BLaER1 (cell line): ENCODE measurements at regions not wholly inside any gene's neighbourhood (a gene's known extent, or its start where the extent isn't known, plus 50 kb on each side); places are given as distances from the start of the nearest gene placed in this dataset.
"Not testable (repeated sequence)": the region's sequence is repeated elsewhere in the genome, so short reads cannot be mapped to it uniquely, and the experiment has no call there.

Experiments used
- H3K27ac ChIP-seq: shearing (Covaris generic); formaldehyde crosslinking; 2 replicates; pipeline ENCODE4 v1.8.1; 2022
- H3K27me3 ChIP-seq: shearing (Covaris generic); formaldehyde crosslinking; 2 replicates; pipeline ENCODE4 v1.8.1; 2022
- H3K36me3 ChIP-seq: shearing (Covaris generic); formaldehyde crosslinking; 2 replicates; pipeline ENCODE4 v1.8.1; 2022
- H3K4me1 ChIP-seq: shearing (Covaris generic); formaldehyde crosslinking; 2 replicates; pipeline ENCODE4 v1.8.1; 2022
- H3K4me2 ChIP-seq: shearing (Covaris generic); formaldehyde crosslinking; 2 replicates; pipeline ENCODE4 v1.8.1; 2022
- H3K4me3 ChIP-seq: shearing (Covaris generic); formaldehyde crosslinking; 2 replicates; pipeline ENCODE4 v1.8.1; 2022
- H3K9ac ChIP-seq: shearing (Covaris generic); formaldehyde crosslinking; 2 replicates; pipeline ENCODE4 v1.8.1; 2022
- H3K9me3 ChIP-seq: shearing (Covaris generic); formaldehyde crosslinking; 2 replicates; pipeline ENCODE4 v1.8.1; 2022
- H4K20me1 ChIP-seq: shearing (Covaris generic); formaldehyde crosslinking; 2 replicates; pipeline ENCODE4 v1.8.1; 2022
- Cebpa-rat ChIP-seq: shearing (Covaris generic); IDR thresholded peaks from 2 replicates; pipeline ENCODE4 v1.8.1; 2022

DNA sequence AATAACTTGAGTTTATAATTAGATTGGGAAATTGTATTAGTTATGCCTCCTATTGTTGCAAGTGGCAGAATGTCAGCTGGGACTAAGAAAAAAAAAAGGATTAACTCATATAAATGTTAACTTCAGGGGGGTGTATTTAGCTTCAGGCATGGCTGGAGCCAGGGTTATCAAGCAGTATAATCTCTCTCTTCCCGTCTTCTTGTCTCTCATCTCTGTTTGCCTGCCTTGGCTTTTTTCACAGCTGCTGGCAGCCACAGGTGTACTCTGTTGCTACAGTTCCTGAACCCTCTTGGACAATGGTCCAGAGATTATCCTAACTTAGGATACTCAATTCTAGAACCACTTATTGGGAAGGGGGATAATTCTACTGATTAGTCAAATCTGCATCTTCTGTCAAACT, 370.7 kb upstream of the MEX3C start:
- no peak overlapping the region for H3K4me2 ChIP-seq
- peaks cover 11% of the 10 kb centered on the region for H3K4me1 ChIP-seq
- TF ChIP-seq Cebpa-rat: no peak
- no peaks in the 10 kb centered on the region for H3K27me3 ChIP-seq
- H3K27ac ChIP-seq: no peak overlapping the region
- H4K20me1 ChIP-seq: no peaks in the 10 kb centered on the region
- H3K9me3 ChIP-seq: no peaks in the 10 kb centered on the region
- no peaks in the 10 kb centered on the region for H3K36me3 ChIP-seq
- H3K4me3 ChIP-seq: no peak overlapping the region
- H3K9ac ChIP-seq: no peak overlapping the region

- H3K27me3 ChIP-seq: no peaks in the 10 kb centered on the region
These were observed 371.7 kb upstream of the MEX3C start for GRCh38 chr18:51569153-51569552.

DNA sequence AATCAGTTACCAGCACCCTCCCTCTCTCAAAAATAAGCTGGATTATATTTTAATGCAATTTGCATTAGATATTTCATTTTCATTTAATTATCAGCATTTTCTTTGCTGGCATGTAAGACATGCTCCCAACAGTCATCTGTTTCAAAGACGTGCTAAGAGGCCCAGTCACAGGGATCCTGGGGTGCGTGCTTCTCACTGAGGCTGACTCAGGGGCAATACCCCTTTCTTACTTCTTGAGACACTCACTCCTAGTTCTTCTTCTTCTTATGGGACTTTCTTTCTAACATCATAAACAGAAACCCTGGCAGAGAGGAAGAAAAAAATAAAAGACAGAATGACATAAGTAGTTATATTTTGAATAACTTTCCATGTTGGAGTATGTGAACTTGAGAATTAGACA, 372.1 kb upstream of the MEX3C start:
- Histone ChIP-seq H3K27me3 (no peaks in the 10 kb centered on the region), H3K9ac (no peak overlapping the region), H3K36me3 (no peaks in the 10 kb centered on the region)

More at GRCh38 chr18:51569153-51569552, 371.7 kb upstream of the MEX3C start:
- H3K9me3 ChIP-seq: no peaks in the 10 kb centered on the region
- peaks cover 1% of the 10 kb centered on the region; the same call in 1 of the 2 replicates for H3K4me1 ChIP-seq
- no peak overlapping the region for H3K9ac ChIP-seq
- no peak overlapping the region for H3K27ac ChIP-seq
- no peaks in the 10 kb centered on the region for H4K20me1 ChIP-seq
- TF ChIP-seq Cebpa-rat: no peak
- no peaks in the 10 kb centered on the region for H3K36me3 ChIP-seq
- no peak overlapping the region for H3K4me2 ChIP-seq
- no peak overlapping the region for H3K4me3 ChIP-seq

DNA sequence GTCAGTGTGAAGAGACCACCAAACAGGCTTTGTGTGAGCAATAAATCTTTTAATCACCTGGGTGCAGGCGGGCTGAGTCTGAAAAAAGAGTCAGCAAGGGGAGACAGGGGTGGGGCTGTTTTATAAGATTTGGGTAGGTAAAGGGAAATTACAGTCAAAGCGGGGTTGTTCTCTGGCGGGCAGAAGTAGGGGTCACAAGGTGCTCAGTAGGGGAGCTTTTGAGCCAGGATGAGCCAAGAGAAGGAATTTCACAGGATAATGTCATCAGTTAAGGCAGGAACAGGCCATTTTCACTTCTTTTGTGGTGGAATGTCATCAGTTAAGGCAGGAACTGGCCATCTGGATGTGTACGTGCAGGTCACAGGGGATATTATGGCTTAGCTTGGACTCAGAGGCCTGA, 372.6 kb upstream of the MEX3C start:
- not testable (repeated sequence) for H3K27me3 ChIP-seq, H3K4me3 ChIP-seq, H3K4me1 ChIP-seq, H3K36me3 ChIP-seq, H3K9me3 ChIP-seq, H3K9ac ChIP-seq, H3K4me2 ChIP-seq, H4K20me1 ChIP-seq, H3K27ac ChIP-seq

More for the DNA sequence above, 372.1 kb upstream of the MEX3C start:
- Histone ChIP-seq H4K20me1 (no peaks in the 10 kb centered on the region), H3K4me2 (no peak overlapping the region), H3K9me3 (no peaks in the 10 kb centered on the region), H3K27ac (no peak overlapping the region), H3K4me1 (no peaks in the 10 kb centered on the region), H3K4me3 (no peak overlapping the region)
- no peak for TF ChIP-seq Cebpa-rat

DNA sequence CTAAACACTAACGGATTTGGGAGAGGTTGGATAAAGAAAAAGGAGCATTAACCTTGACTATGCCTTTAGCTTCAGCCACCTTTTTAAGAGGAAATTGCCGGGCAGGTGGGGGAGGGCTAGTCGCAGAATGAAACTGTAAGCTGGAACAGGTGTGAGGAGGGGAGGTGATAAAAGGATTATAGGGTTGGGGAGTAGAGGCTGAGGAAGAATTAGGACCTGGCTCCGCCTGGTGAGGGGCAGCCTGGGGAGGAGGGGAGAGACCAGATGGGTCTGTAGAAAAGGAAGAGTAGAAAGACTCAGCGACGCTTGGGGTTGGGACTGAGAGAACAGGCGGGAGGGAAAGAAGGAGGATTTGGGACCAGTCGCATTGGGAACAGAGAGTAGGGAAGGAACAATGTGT, 376.4 kb upstream of the MEX3C start:
- not testable (repeated sequence) for H3K9me3 ChIP-seq, H3K27me3 ChIP-seq, H3K4me2 ChIP-seq, H3K4me3 ChIP-seq, H3K27ac ChIP-seq, H3K4me1 ChIP-seq, H4K20me1 ChIP-seq, H3K36me3 ChIP-seq, H3K9ac ChIP-seq

GRCh38 chr18:51575171-51575570, 377.7 kb upstream of the MEX3C start:
- Histone ChIP-seq H3K27me3 (no peaks in the 10 kb centered on the region), H3K4me3 (no peak overlapping the region), H3K4me1 (no peaks in the 10 kb centered on the region), H4K20me1 (no peaks in the 10 kb centered on the region), H3K27ac (no peak overlapping the region), H3K36me3 (no peaks in the 10 kb centered on the region), H3K9ac (no peak overlapping the region), H3K4me2 (no peak overlapping the region), H3K9me3 (peaks cover 5% of the 10 kb centered on the region; the same call in 1 of the 2 replicates)
- TF ChIP-seq Cebpa-rat: no peak

GRCh38 chr18:51578406-51578980, 381.0 kb upstream of the MEX3C start:
- peaks cover 5% of the 10 kb centered on the region; the same call in 1 of the 2 replicates for H3K9me3 ChIP-seq
- peaks cover 10% of the 10 kb centered on the region for H3K4me1 ChIP-seq
- H3K4me2 ChIP-seq: no peak overlapping the region
- no peak for TF ChIP-seq Cebpa-rat
- H3K4me3 ChIP-seq: no peak overlapping the region
- no peaks in the 10 kb centered on the region for H3K36me3 ChIP-seq
- H4K20me1 ChIP-seq: no peaks in the 10 kb centered on the region
- H3K27me3 ChIP-seq: no peaks in the 10 kb centered on the region
- H3K27ac ChIP-seq: no peak overlapping the region
- no peak overlapping the region for H3K9ac ChIP-seq

GRCh38 chr18:51580580-51580979, 383.1 kb upstream of the MEX3C start:
- peaks cover 30% of the 10 kb centered on the region for H3K4me1 ChIP-seq
- H3K36me3 ChIP-seq: no peaks in the 10 kb centered on the region
- peaks cover 5% of the 10 kb centered on the region; the same call in 1 of the 2 replicates for H3K9me3 ChIP-seq
- H3K27ac ChIP-seq: no peak overlapping the region
- H3K9ac ChIP-seq: no peak overlapping the region
- H4K20me1 ChIP-seq: peaks cover 7% of the 10 kb centered on the region; the same call in 1 of the 2 replicates
- no peak for TF ChIP-seq Cebpa-rat
- H3K4me2 ChIP-seq: no peak overlapping the region
- no peaks in the 10 kb centered on the region for H3K27me3 ChIP-seq
- H3K4me3 ChIP-seq: no peak overlapping the region

- no peaks in the 10 kb centered on the region for H3K27me3 ChIP-seq
- peaks cover 30% of the 10 kb centered on the region for H3K4me1 ChIP-seq
- TF ChIP-seq Cebpa-rat: no peak
- H3K9me3 ChIP-seq: peaks cover 4% of the 10 kb centered on the region; the same call in 1 of the 2 replicates
- no peaks in the 10 kb centered on the region for H3K36me3 ChIP-seq
- H3K4me3 ChIP-seq: no peak overlapping the region
- peaks cover 7% of the 10 kb centered on the region; the same call in 1 of the 2 replicates for H4K20me1 ChIP-seq
- H3K4me2 ChIP-seq: no peak overlapping the region
- no peak overlapping the region for H3K9ac ChIP-seq
- no peak overlapping the region for H3K27ac ChIP-seq
These were observed 385.1 kb upstream of the MEX3C start for GRCh38 chr18:51582551-51582950.

DNA sequence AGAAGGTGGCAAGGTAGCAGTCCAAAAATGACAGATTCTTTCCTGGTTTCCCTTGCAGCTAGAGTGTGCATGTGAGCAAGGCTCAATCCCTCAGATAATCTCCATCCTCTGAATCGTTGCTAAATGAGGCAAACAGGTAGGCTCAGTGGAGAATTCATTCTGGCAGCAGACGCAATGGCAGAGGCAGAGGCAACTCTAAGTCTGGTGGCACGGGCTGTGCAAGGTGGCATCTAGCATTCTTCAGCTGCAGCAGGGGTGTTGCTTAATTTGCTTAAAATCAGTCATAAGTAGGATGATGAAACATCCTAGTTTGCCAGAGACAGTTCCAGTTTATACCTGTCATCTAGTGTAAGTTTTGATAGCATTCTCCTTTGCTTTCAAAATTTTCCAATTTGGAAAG, 391.1 kb upstream of the MEX3C start:
- no peak overlapping the region for H3K4me2 ChIP-seq
- no peaks in the 10 kb centered on the region for H3K9me3 ChIP-seq
- TF ChIP-seq Cebpa-rat: no peak
- no peaks in the 10 kb centered on the region for H3K36me3 ChIP-seq
- H3K4me3 ChIP-seq: no peak overlapping the region
- peaks cover 19% of the 10 kb centered on the region for H3K4me1 ChIP-seq
- H3K27me3 ChIP-seq: no peaks in the 10 kb centered on the region
- H3K27ac ChIP-seq: no peak overlapping the region
- H3K9ac ChIP-seq: no peak overlapping the region
- peaks cover 7% of the 10 kb centered on the region; the same call in 1 of the 2 replicates for H4K20me1 ChIP-seq

DNA sequence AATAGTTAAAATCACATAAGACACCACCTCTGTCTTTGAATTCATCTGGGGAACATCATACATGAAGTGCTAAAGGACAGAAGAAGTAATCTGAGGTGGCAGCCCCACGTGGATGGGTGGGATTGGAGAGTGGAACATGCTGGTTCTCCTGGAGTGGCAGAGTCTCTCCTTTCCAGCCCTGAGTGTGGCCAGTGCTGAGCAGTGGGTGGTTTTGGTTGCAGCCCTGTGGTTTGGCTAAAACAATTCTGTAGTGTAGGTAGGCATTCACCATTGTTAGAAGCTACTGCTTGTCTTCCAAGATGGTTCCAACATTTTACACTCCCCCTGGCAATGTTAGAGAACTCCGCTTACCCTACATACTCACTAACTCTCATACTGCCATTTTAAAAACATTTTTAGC, 396.4 kb upstream of the MEX3C start:
- Histone ChIP-seq H3K9ac (no peak overlapping the region), H3K27me3 (no peaks in the 10 kb centered on the region), H4K20me1 (no peaks in the 10 kb centered on the region), H3K4me2 (no peak overlapping the region), H3K4me3 (no peak overlapping the region), H3K9me3 (peaks cover 25% of the 10 kb centered on the region), H3K4me1 (no peaks in the 10 kb centered on the region), H3K36me3 (no peaks in the 10 kb centered on the region), H3K27ac (no peak overlapping the region)
- TF ChIP-seq Cebpa-rat: no peak
